ENCODE measurements at regions not wholly inside any gene's neighbourhood (a gene's known extent, or its start where the extent isn't known, plus 50 kb on each side); places are given as distances from the start of the nearest gene placed in this dataset.

DNA sequence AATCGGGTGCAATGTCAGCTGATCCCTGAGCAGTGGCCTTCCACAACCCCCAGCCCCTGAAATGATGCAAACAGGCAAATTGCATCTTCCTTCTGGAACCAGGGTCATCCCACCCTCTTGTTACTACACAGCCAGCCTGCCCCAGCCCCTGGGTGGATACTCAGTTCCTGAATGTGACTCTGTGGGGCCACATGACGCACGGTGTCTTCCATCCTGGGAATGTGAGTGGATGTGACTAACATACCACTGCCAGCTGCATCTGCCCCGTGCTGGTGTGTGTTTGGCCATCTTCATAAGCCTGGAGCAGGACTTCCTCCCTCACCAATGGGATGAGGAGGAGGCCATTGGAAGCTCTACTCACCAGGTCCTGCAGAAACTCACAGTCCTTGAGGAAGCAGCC is 257.9 kb upstream of the ADAMTS16 start:
- no peak overlapping the region for H3K4me3 ChIP-seq (ENCODE audit: severe bottlenecking)
- H3K27me3 ChIP-seq (ENCODE audit: insufficient read depth, poor library complexity, severe bottlenecking), result peaks cover 3% of the 10 kb centered on the region
- no peaks in the 10 kb centered on the region for H3K36me3 ChIP-seq (ENCODE audit: low read depth)
- no peak overlapping the region for H3K27ac ChIP-seq (ENCODE audit: poor library complexity, severe bottlenecking)
- no peaks in the 10 kb centered on the region for H3K4me1 ChIP-seq (ENCODE audit: insufficient read depth, poor library complexity, severe bottlenecking)
- no peak for DNase-seq (ENCODE audit: low spot score)
- no peak for ATAC-seq (ENCODE audit: low read depth)
- TF ChIP-seq, protein P1, sequence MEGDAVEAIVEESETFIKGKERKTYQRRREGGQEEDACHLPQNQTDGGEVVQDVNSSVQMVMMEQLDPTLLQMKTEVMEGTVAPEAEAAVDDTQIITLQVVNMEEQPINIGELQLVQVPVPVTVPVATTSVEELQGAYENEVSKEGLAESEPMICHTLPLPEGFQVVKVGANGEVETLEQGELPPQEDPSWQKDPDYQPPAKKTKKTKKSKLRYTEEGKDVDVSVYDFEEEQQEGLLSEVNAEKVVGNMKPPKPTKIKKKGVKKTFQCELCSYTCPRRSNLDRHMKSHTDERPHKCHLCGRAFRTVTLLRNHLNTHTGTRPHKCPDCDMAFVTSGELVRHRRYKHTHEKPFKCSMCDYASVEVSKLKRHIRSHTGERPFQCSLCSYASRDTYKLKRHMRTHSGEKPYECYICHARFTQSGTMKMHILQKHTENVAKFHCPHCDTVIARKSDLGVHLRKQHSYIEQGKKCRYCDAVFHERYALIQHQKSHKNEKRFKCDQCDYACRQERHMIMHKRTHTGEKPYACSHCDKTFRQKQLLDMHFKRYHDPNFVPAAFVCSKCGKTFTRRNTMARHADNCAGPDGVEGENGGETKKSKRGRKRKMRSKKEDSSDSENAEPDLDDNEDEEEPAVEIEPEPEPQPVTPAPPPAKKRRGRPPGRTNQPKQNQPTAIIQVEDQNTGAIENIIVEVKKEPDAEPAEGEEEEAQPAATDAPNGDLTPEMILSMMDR (IDR thresholded peaks at IDR 0.05; ENCODE audit: poor library complexity, severe bottlenecking), result no peak
- no peaks in the 10 kb centered on the region for H3K9me3 ChIP-seq (ENCODE audit: severe bottlenecking)

DNA sequence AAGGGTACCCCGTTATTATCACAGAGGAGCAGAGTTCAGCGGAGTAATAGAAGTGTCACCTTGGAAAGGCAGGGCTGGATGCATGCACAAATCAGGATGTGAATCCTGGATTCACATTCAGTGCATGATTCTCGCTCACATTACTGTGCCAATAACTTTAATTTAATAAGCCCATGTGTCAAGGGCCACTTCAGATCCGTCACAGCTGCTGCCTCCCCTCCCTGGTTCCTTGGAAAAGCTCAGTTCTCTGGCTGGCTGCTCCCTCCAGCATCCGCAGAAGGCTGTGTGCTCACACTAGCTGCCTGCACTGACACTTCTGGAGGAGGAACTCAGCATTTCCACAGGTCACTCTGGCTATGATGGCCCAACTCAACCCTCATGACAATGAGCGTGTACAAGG is 256.8 kb upstream of the ADAMTS16 start:
- ATAC-seq (ENCODE audit: low read depth), result no peak
- no peak overlapping the region for H3K4me3 ChIP-seq (ENCODE audit: severe bottlenecking)
- peaks cover 4% of the 10 kb centered on the region for H3K27me3 ChIP-seq (ENCODE audit: insufficient read depth, poor library complexity, severe bottlenecking)
- no peaks in the 10 kb centered on the region for H3K4me1 ChIP-seq (ENCODE audit: insufficient read depth, poor library complexity, severe bottlenecking)
- TF ChIP-seq, protein P1 (IDR thresholded peaks at IDR 0.05; ENCODE audit: poor library complexity, severe bottlenecking), result no peak
- H3K36me3 ChIP-seq (ENCODE audit: low read depth), result no peaks in the 10 kb centered on the region
- no peak overlapping the region for H3K27ac ChIP-seq (ENCODE audit: poor library complexity, severe bottlenecking)
- no peak for DNase-seq (ENCODE audit: low spot score)
- H3K9me3 ChIP-seq (ENCODE audit: severe bottlenecking), result no peaks in the 10 kb centered on the region

- DNase-seq (ENCODE audit: low spot score) (no peak), ATAC-seq (ENCODE audit: low read depth) (no peak)
- H3K27me3 ChIP-seq (ENCODE audit: insufficient read depth, poor library complexity, severe bottlenecking), result peaks cover 45% of the 10 kb centered on the region
- H3K36me3 ChIP-seq (ENCODE audit: low read depth), result no peaks in the 10 kb centered on the region
- TF ChIP-seq, protein P1 (IDR thresholded peaks at IDR 0.05; ENCODE audit: poor library complexity, severe bottlenecking), result no peak
- H3K4me1 ChIP-seq (ENCODE audit: insufficient read depth, poor library complexity, severe bottlenecking), result no peaks in the 10 kb centered on the region
- H3K4me3 ChIP-seq (ENCODE audit: severe bottlenecking), result no peak overlapping the region
- H3K27ac ChIP-seq (ENCODE audit: poor library complexity, severe bottlenecking), result no peak overlapping the region
- no peaks in the 10 kb centered on the region for H3K9me3 ChIP-seq (ENCODE audit: severe bottlenecking)
Measured at GRCh38 chr5:4893063-4893744, 246.9 kb upstream of the ADAMTS16 start.

GRCh38 chr5:4896328-4896727 is 243.8 kb upstream of the ADAMTS16 start:
- Histone ChIP-seq H3K4me3 (ENCODE audit: severe bottlenecking) (no peak overlapping the region), H3K27ac (ENCODE audit: poor library complexity, severe bottlenecking) (no peak overlapping the region), H3K9me3 (ENCODE audit: severe bottlenecking) (no peaks in the 10 kb centered on the region), H3K4me1 (ENCODE audit: insufficient read depth, poor library complexity, severe bottlenecking) (no peaks in the 10 kb centered on the region), H3K36me3 (ENCODE audit: low read depth) (no peaks in the 10 kb centered on the region), H3K27me3 (ENCODE audit: insufficient read depth, poor library complexity, severe bottlenecking) (peaks cover 23% of the 10 kb centered on the region)
- ATAC-seq (ENCODE audit: low read depth) (no peak), DNase-seq (ENCODE audit: low spot score) (no peak)
- TF ChIP-seq, protein P1 (IDR thresholded peaks at IDR 0.05; ENCODE audit: poor library complexity, severe bottlenecking), result no peak

GRCh38 chr5:4901305-4901811 is 238.8 kb upstream of the ADAMTS16 start:
- Histone ChIP-seq H3K9me3 (ENCODE audit: severe bottlenecking) (no peaks in the 10 kb centered on the region), H3K4me1 (ENCODE audit: insufficient read depth, poor library complexity, severe bottlenecking) (no peaks in the 10 kb centered on the region), H3K36me3 (ENCODE audit: low read depth) (no peaks in the 10 kb centered on the region), H3K27me3 (ENCODE audit: insufficient read depth, poor library complexity, severe bottlenecking) (peaks cover 25% of the 10 kb centered on the region), H3K4me3 (ENCODE audit: severe bottlenecking) (no peak overlapping the region), H3K27ac (ENCODE audit: poor library complexity, severe bottlenecking) (no peak overlapping the region)
- ATAC-seq (ENCODE audit: low read depth), result no peak
- no peak for DNase-seq (ENCODE audit: low spot score)
- TF ChIP-seq, protein P1 (IDR thresholded peaks at IDR 0.05; ENCODE audit: poor library complexity, severe bottlenecking), result no peak
